ENCODE measurements at regions not wholly inside any gene's neighbourhood (a gene's known extent, or its start where the extent isn't known, plus 50 kb on each side); places are given as distances from the start of the nearest gene placed in this dataset.

GRCh38 chr7:41809116-41809515, 106.2 kb upstream of the INHBA start:
- POLR2A ChIA-PET, result no interaction called here
- CTCF ChIA-PET, result no interaction called here

- POLR2A ChIA-PET, result no interaction called here
- CTCF ChIA-PET, result no interaction called here
These were observed 105.7 kb upstream of the INHBA start for GRCh38 chr7:41808541-41808940.

- CTCF ChIA-PET, result no interaction called here
- POLR2A ChIA-PET, result no interaction called here
These were observed 100.7 kb upstream of the INHBA start for GRCh38 chr7:41803569-41803968.

- POLR2A ChIA-PET, result no interaction called here
- CTCF ChIA-PET, result no interaction called here
These were observed 93.4 kb upstream of the INHBA start for GRCh38 chr7:41796331-41796730.

GRCh38 chr7:41795276-41795833, 92.5 kb upstream of the INHBA start:
- CTCF ChIA-PET, result no interaction called here
- POLR2A ChIA-PET, result no interaction called here

- ChIA-PET POLR2A (no interaction called here), CTCF (no interaction called here)
These were observed 90.7 kb upstream of the INHBA start for GRCh38 chr7:41793556-41793955.

GRCh38 chr7:41792120-41792519, 89.2 kb upstream of the INHBA start:
- ChIA-PET CTCF (interaction anchor here (1.1 kb wide), 1 partner anchor 14 kb away, joined by 3 read pairs; no protein-coding TSS in a partner anchor), POLR2A (no interaction called here)

GRCh38 chr7:41788556-41788955, 85.7 kb upstream of the INHBA start:
- ChIA-PET POLR2A (no interaction called here), CTCF (no interaction called here)

GRCh38 chr7:41787651-41788350, 84.9 kb upstream of the INHBA start:
- CTCF ChIA-PET, result no interaction called here

GRCh38 chr7:41786944-41787343, 84.1 kb upstream of the INHBA start:
- ChIA-PET CTCF (no interaction called here), POLR2A (no interaction called here)

More at GRCh38 chr7:41787651-41788350, 84.9 kb upstream of the INHBA start:
- POLR2A ChIA-PET, result no interaction called here

- ChIA-PET CTCF (no interaction called here), POLR2A (no interaction called here)
These were observed 83.5 kb upstream of the INHBA start for GRCh38 chr7:41786404-41786803.

- CTCF ChIA-PET, result no interaction called here
- POLR2A ChIA-PET, result no interaction called here
These were observed 83.0 kb upstream of the INHBA start for GRCh38 chr7:41785840-41786239.

GRCh38 chr7:41785265-41785664, 82.4 kb upstream of the INHBA start:
- CTCF ChIA-PET, result no interaction called here
- POLR2A ChIA-PET, result interaction anchor here (0.5 kb wide), 1 partner anchor 38 kb away, joined by 6 read pairs; no protein-coding TSS in a partner anchor

- ChIA-PET CTCF (no interaction called here), POLR2A (no interaction called here)
These were observed 77.0 kb upstream of the INHBA start for GRCh38 chr7:41779918-41780317.

- CTCF ChIA-PET, result interaction anchor here (0.6 kb wide), 1 partner anchor 15 kb away, joined by 3 read pairs; no protein-coding TSS in a partner anchor
- POLR2A ChIA-PET, result no interaction called here
These were observed 75.2 kb upstream of the INHBA start for GRCh38 chr7:41777894-41778596.

- CTCF ChIA-PET, result no interaction called here
- POLR2A ChIA-PET, result no interaction called here
These were observed 72.1 kb upstream of the INHBA start for GRCh38 chr7:41774966-41775365.

GRCh38 chr7:41773756-41774155, 70.9 kb upstream of the INHBA start:
- ChIA-PET CTCF (no interaction called here), POLR2A (no interaction called here)

- POLR2A ChIA-PET, result no interaction called here
These were observed 68.8 kb upstream of the INHBA start for GRCh38 chr7:41771717-41772116.

GRCh38 chr7:41769162-41769561, 66.3 kb upstream of the INHBA start:
- ChIA-PET POLR2A (no interaction called here), CTCF (no interaction called here)

More at GRCh38 chr7:41771717-41772116, 68.8 kb upstream of the INHBA start:
- CTCF ChIA-PET, result no interaction called here

- CTCF ChIA-PET, result no interaction called here
- POLR2A ChIA-PET, result no interaction called here
These were observed 60.7 kb upstream of the INHBA start for GRCh38 chr7:41763626-41764025.

- POLR2A ChIA-PET, result no interaction called here
- CTCF ChIA-PET, result no interaction called here
These were observed 59.8 kb upstream of the INHBA start for GRCh38 chr7:41762641-41763040.

- POLR2A ChIA-PET, result no interaction called here
- CTCF ChIA-PET, result no interaction called here
These were observed 57.4 kb upstream of the INHBA start for GRCh38 chr7:41760293-41760692.

Data from activated CD8-positive, alpha-beta memory T cell treated with anti-CD3 and anti-CD28 coated beads for 36 hours (primary cell).